Stimulated activated naive CD8-positive, alpha-beta T cell treated with anti-CD3 and anti-CD28 coated beads, Interleukin-15, Interleukin-2, amounts not matched to agents 100 ng/mL and 50 ng/mL, for 24 hours (primary cell): ENCODE measurements at regions not wholly inside any gene's neighbourhood (a gene's known extent, or its start where the extent isn't known, plus 50 kb on each side); places are given as distances from the start of the nearest gene placed in this dataset.
"Not testable (repeated sequence)": the region's sequence is repeated elsewhere in the genome, so short reads cannot be mapped to it uniquely, and the experiment has no call there.

ENCODE experiments used
- H3K27ac Mint-ChIP-seq: one replicate; pipeline ENCODE4 v1.8.0; 2021; ENCODE audit warnings: mild to moderate bottlenecking, mixed read lengths
- H3K27me3 Mint-ChIP-seq: one replicate; pipeline ENCODE4 v1.8.0; 2021; ENCODE audit warnings: mixed read lengths
- H3K36me3 Mint-ChIP-seq: one replicate; pipeline ENCODE4 v1.8.0; 2021; ENCODE audit warnings: low read depth, mixed read lengths
- H3K4me1 Mint-ChIP-seq: one replicate; pipeline ENCODE4 v1.8.0; 2021; ENCODE audit warnings: low read depth, mixed read lengths
- H3K4me3 Mint-ChIP-seq: one replicate; pipeline ENCODE4 v1.8.0; 2021; ENCODE audit warnings: mild to moderate bottlenecking, mixed read lengths
- H3K9me3 Mint-ChIP-seq: one replicate; pipeline ENCODE4 v1.8.0; 2021; ENCODE audit warnings: mixed read lengths

DNA sequence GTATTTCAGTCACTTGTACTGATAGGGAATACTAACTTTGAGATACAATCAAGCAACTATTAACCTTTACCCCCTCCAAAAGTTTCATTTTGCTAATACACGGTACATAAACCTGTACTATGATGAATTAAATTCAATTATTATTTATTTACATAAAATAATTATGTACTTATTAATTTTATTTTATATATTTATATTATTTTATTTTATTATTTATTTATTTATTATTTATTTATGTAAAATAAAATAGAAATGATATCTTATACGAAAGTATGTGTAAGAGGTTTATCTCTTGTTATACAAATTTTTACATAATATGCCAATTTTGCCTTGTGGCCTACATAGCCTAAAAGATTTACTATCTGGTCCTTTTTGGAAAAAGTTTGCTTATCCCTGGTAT is 564.3 kb downstream of the SLITRK5 start:
- Mint-ChIP-seq H3K9me3 (no peaks in the 10 kb centered on the region), H3K4me1 (no peaks in the 10 kb centered on the region), H3K4me3 (no peak overlapping the region), H3K27ac (no peak overlapping the region), H3K36me3 (no peaks in the 10 kb centered on the region), H3K27me3 (no peaks in the 10 kb centered on the region)

DNA sequence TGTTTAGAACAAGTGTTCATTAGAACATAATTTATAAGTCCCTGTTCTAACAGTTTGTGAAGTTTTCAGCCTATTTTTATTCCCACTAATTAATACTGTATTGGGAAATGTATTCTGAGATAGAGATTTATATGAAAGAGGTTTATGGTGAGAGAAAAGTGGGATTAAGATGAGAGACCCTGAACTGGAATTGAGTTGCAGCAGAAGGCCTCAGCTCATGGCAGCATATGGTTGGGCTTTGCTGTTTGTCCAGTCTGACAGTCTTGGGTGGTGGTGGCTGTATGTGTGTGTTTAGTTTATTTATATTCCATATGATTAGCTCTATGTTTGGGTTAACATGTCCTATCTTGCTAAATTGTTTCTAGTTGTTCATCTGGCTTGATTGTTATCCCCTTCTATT is 575.1 kb downstream of the SLITRK5 start:
- H3K27me3 Mint-ChIP-seq: no peaks in the 10 kb centered on the region

DNA sequence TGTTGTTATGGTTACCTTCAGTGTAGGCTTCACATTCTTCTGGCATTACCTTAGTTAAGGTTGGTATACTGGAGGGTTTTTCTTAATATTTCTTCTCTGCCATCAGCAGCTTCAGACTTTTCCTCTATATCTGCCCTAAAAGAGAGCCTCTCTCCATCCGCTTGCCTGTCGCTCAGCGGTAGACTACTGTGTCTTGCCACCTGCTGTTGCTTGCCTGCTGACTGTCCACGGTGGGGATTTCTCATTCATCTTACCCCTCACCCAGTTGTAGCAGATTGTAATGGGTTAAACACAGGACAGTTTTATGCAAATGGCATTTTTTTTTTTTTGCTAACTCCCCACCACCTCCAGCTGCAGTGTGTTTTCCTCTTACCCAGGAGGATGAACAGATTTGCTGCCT is 577.2 kb downstream of the SLITRK5 start:
- H3K4me3 Mint-ChIP-seq: no peak overlapping the region
- H3K27me3 Mint-ChIP-seq: no peaks in the 10 kb centered on the region
- H3K4me1 Mint-ChIP-seq: no peaks in the 10 kb centered on the region
- no peaks in the 10 kb centered on the region for H3K36me3 Mint-ChIP-seq
- no peak overlapping the region for H3K27ac Mint-ChIP-seq
- H3K9me3 Mint-ChIP-seq: no peaks in the 10 kb centered on the region

More for the DNA sequence above, 575.1 kb downstream of the SLITRK5 start:
- Mint-ChIP-seq H3K9me3 (no peaks in the 10 kb centered on the region), H3K27ac (no peak overlapping the region), H3K4me3 (no peak overlapping the region), H3K4me1 (no peaks in the 10 kb centered on the region), H3K36me3 (no peaks in the 10 kb centered on the region)

- Mint-ChIP-seq H3K4me3 (no peak overlapping the region), H3K36me3 (no peaks in the 10 kb centered on the region), H3K4me1 (no peaks in the 10 kb centered on the region), H3K27me3 (no peaks in the 10 kb centered on the region), H3K27ac (no peak overlapping the region), H3K9me3 (peaks cover 14% of the 10 kb centered on the region)
Measured at GRCh38 chr13:88257706-88258105, 586.5 kb downstream of the SLITRK5 start.

GRCh38 chr13:88263808-88264207 is 592.6 kb downstream of the SLITRK5 start:
- no peak overlapping the region for H3K27ac Mint-ChIP-seq
- no peaks in the 10 kb centered on the region for H3K4me1 Mint-ChIP-seq
- H3K27me3 Mint-ChIP-seq: no peaks in the 10 kb centered on the region
- H3K36me3 Mint-ChIP-seq: no peaks in the 10 kb centered on the region
- H3K4me3 Mint-ChIP-seq: no peak overlapping the region
- peaks cover 12% of the 10 kb centered on the region for H3K9me3 Mint-ChIP-seq

- no peak overlapping the region for H3K4me3 Mint-ChIP-seq
- no peaks in the 10 kb centered on the region for H3K27me3 Mint-ChIP-seq
Measured at GRCh38 chr13:88281841-88282240, 610.7 kb downstream of the SLITRK5 start.

GRCh38 chr13:88285329-88285728 is 614.2 kb downstream of the SLITRK5 start:
- H3K9me3 Mint-ChIP-seq: peaks cover 14% of the 10 kb centered on the region
- no peak overlapping the region for H3K27ac Mint-ChIP-seq
- no peak overlapping the region for H3K4me3 Mint-ChIP-seq
- no peaks in the 10 kb centered on the region for H3K4me1 Mint-ChIP-seq
- H3K27me3 Mint-ChIP-seq: no peaks in the 10 kb centered on the region
- no peaks in the 10 kb centered on the region for H3K36me3 Mint-ChIP-seq

More at GRCh38 chr13:88281841-88282240, 610.7 kb downstream of the SLITRK5 start:
- peaks cover 9% of the 10 kb centered on the region for H3K9me3 Mint-ChIP-seq
- H3K27ac Mint-ChIP-seq: no peak overlapping the region
- no peaks in the 10 kb centered on the region for H3K4me1 Mint-ChIP-seq
- no peaks in the 10 kb centered on the region for H3K36me3 Mint-ChIP-seq

DNA sequence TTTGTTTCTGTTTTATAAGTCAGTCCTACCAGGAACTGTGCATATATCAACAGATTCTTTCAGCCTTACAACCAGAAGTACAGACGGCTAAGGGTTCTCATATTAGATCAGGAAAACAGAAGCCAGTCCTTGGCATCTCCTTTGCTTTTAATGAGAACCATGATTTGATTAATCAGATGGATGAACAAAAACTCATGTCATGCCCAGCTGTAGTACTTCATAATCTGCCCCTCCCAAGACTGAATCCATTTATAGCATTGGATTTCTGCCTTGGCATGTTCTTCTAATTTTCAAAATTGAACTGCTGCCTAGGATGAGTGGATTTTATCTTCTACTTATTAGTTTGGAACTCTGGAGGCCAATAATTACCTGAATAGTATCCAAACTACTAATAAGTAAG is 617.2 kb downstream of the SLITRK5 start:
- H3K4me1 Mint-ChIP-seq: no peaks in the 10 kb centered on the region
- H3K36me3 Mint-ChIP-seq: no peaks in the 10 kb centered on the region
- no peak overlapping the region for H3K27ac Mint-ChIP-seq
- no peaks in the 10 kb centered on the region for H3K27me3 Mint-ChIP-seq
- no peak overlapping the region for H3K4me3 Mint-ChIP-seq
- peaks cover 16% of the 10 kb centered on the region for H3K9me3 Mint-ChIP-seq

DNA sequence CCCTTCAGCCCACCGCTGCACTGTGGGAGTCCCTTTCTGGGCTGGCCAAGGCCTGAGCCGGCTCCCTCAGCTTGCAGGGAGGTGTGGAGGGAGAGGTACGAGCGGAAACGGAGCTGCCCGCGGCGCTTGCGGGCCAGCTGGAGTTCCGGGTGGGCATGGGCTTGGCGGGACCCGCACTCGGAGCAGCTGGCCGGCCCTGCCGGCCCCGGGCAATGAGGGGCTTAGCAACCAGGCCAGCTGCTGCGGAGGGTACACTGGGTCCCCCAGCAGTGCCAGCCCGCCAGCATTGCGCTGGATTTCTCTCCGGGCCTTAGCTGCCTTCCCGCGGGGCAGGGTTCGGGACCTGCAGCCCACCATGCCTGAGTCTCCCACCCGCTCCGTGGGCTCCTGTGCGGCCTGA is 620.6 kb downstream of the SLITRK5 start:
- not testable (repeated sequence) for H3K27me3 Mint-ChIP-seq, H3K4me1 Mint-ChIP-seq, H3K4me3 Mint-ChIP-seq, H3K36me3 Mint-ChIP-seq, H3K27ac Mint-ChIP-seq
- peaks cover 16% of the 10 kb centered on the region for H3K9me3 Mint-ChIP-seq

- H3K4me3 Mint-ChIP-seq: no peak overlapping the region
- H3K9me3 Mint-ChIP-seq: peaks cover 14% of the 10 kb centered on the region
- H3K4me1 Mint-ChIP-seq: no peaks in the 10 kb centered on the region
- H3K36me3 Mint-ChIP-seq: no peaks in the 10 kb centered on the region
- no peaks in the 10 kb centered on the region for H3K27me3 Mint-ChIP-seq
- no peak overlapping the region for H3K27ac Mint-ChIP-seq
Measured at GRCh38 chr13:88294368-88294767, 623.2 kb downstream of the SLITRK5 start.

DNA sequence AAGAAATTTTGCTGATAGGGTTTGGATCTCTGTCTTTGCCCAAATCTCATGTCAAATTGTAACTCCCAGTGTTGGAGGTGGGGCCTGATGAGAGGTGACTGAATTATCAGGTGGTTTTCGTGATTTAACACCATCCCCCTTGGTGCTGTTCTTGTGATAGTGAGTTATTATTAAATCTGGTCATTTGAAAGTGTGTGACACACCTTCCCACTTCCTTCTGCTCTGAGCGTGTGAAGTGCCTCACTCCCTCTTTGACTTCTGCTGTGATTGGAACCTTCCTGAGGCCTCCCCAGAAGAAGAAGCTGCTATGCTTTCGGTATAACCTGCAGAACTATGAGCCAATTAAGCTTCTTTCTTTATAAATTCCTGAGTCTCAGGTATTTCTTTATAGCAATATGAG is 632.0 kb downstream of the SLITRK5 start:
- peaks cover 12% of the 10 kb centered on the region for H3K9me3 Mint-ChIP-seq
- H3K36me3 Mint-ChIP-seq: no peaks in the 10 kb centered on the region
- no peak overlapping the region for H3K27ac Mint-ChIP-seq
- peaks cover 5% of the 10 kb centered on the region for H3K4me1 Mint-ChIP-seq
- H3K27me3 Mint-ChIP-seq: no peaks in the 10 kb centered on the region
- H3K4me3 Mint-ChIP-seq: no peak overlapping the region

GRCh38 chr13:88303605-88304004 is 632.4 kb downstream of the SLITRK5 start:
- Mint-ChIP-seq H3K27me3 (no peaks in the 10 kb centered on the region), H3K4me1 (peaks cover 5% of the 10 kb centered on the region), H3K36me3 (no peaks in the 10 kb centered on the region), H3K27ac (no peak overlapping the region), H3K4me3 (no peak overlapping the region), H3K9me3 (peaks cover 12% of the 10 kb centered on the region)

GRCh38 chr13:88314496-88314895 is 643.3 kb downstream of the SLITRK5 start:
- no peak overlapping the region for H3K4me3 Mint-ChIP-seq

DNA sequence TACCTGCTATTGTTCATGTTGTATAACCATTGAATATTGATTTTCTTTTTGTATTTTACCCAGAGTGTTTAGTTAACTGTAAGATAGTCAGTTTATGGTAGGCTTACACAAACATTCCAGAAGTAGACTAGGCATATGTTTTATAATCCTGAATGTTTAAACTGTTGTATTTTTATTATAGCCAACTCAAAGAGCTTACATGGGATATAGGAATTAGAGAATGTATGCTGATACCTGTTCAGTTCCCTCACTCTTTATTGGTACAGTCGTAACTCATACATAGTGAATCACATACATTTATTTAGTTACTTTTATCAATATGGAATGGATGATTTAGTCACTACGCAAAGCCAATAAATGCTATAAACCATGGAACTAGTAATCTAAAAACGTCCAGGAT is 657.9 kb downstream of the SLITRK5 start:
- H3K27me3 Mint-ChIP-seq: no peaks in the 10 kb centered on the region
- no peaks in the 10 kb centered on the region for H3K36me3 Mint-ChIP-seq
- no peaks in the 10 kb centered on the region for H3K4me1 Mint-ChIP-seq
- no peak overlapping the region for H3K4me3 Mint-ChIP-seq
- no peak overlapping the region for H3K27ac Mint-ChIP-seq
- H3K9me3 Mint-ChIP-seq: peaks cover 7% of the 10 kb centered on the region

More at GRCh38 chr13:88314496-88314895, 643.3 kb downstream of the SLITRK5 start:
- H3K36me3 Mint-ChIP-seq: no peaks in the 10 kb centered on the region
- no peaks in the 10 kb centered on the region for H3K27me3 Mint-ChIP-seq
- no peak overlapping the region for H3K27ac Mint-ChIP-seq
- no peaks in the 10 kb centered on the region for H3K4me1 Mint-ChIP-seq
- peaks cover 5% of the 10 kb centered on the region for H3K9me3 Mint-ChIP-seq

DNA sequence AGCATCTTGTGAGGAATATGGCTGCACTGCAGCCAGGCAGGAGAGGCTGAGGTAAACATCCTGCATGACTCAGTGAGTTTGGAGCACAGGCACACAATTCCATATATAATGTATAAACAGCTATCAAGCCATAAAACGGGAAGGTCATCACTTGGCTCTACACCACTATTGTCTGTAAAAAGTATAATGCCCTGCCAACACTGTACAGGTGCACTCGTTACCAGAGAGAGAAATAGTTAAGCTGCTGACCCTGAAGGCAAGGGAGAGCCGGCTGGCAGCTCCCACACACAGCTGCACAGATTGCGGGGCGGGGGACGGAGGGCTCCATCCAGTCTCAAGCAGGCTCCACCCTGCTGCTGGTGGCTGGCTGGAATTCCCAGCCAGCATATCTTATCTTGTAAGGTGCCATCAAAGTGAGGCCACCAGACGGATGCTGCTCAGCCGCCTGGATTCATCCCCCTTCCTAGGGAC is 668.1 kb downstream of the SLITRK5 start:
- Mint-ChIP-seq H3K36me3 (no peaks in the 10 kb centered on the region), H3K27ac (no peak overlapping the region), H3K27me3 (no peaks in the 10 kb centered on the region), H3K4me1 (no peaks in the 10 kb centered on the region), H3K9me3 (peaks cover 14% of the 10 kb centered on the region), H3K4me3 (no peak overlapping the region)

DNA sequence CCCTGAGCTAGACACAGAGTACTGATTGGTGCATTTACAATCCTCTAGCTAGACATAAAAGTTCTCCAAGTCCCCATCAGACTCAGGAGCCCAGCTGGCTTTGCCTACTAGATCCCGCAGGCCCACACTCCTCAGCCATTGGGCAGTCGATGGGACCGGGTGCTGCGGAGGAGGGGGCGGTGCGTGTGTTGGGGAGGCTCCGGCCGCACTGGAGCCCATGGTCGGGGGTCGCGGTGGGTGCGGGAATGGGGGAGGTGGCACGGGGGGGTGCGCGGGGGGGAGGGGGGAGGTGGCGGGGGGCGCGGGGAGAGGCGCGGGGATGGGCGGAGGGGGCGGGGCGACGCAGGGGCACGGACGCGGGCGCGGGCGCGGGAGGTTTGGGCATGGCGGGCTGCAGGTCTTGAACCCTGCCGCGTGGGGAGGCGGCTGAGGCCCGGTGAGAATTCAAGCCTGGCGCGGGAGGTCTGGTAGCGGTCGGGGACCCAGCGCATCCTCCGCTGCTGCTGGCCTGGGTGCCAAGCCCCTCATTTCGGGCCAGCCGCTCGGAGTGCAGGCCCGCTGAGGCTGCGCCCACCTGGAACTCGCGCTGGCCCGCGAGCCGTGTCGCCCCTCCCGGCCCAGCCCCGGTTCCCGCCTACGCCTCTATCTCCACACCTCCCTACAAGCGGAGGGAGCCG is 674.1 kb downstream of the SLITRK5 start:
- no peaks in the 10 kb centered on the region for H3K27me3 Mint-ChIP-seq

More for the DNA sequence above, 674.1 kb downstream of the SLITRK5 start:
- no peaks in the 10 kb centered on the region for H3K36me3 Mint-ChIP-seq
- no peak overlapping the region for H3K27ac Mint-ChIP-seq
- peaks cover 5% of the 10 kb centered on the region for H3K9me3 Mint-ChIP-seq
- no peaks in the 10 kb centered on the region for H3K4me1 Mint-ChIP-seq
- H3K4me3 Mint-ChIP-seq: no peak overlapping the region
